HEK293 (cell line): ENCODE measurements at regions not wholly inside any gene's neighbourhood (a gene's known extent, or its start where the extent isn't known, plus 50 kb on each side); places are given as distances from the start of the nearest gene placed in this dataset.

Source experiments
- CTCF ChIA-PET: fragments of 350-600 bp; formaldehyde crosslinking; extraction: SDS; loops from one replicate; lab custom pipeline; 2021; ENCODE audit warnings: antibody characterized with exemption; lab: Yijun Ruan, JAX
- POLR2A ChIA-PET: fragments of 300-600 bp; formaldehyde crosslinking; extraction: SDS; loops from one replicate; lab custom pipeline; 2020; ENCODE audit warnings: antibody characterized with exemption, inconsistent platforms; lab: Yijun Ruan, JAX
- H3K27ac ChIP-seq: fragments of 200-500 bp; sonication (Bioruptor generic); 2 replicates; pipeline ENCODE4 v1.5.1; 2014; ENCODE audit warnings: low read depth, low read length, control low read depth, inconsistent platforms; ENCODE audit errors: extremely low read depth
- H3K36me3 ChIP-seq, 2 experiments: fragments of 200-500 bp in 1 of 2; sonication (Bioruptor generic) in 1 of 2; 1 replicate in 1 of 2; 2 replicates in 1 of 2; pipeline ENCODE4 v1.5.1; 2014 to 2017; ENCODE audit warnings: inconsistent platforms in 2 of 2, low read length in 2 of 2; ENCODE audit not compliant: control insufficient read depth in 2 of 2, insufficient read depth in 1 of 2
- H3K4me1 ChIP-seq: fragments of 200-500 bp; sonication (Bioruptor generic); 2 replicates; pipeline ENCODE4 v1.5.1; 2014; ENCODE audit warnings: mild to moderate bottlenecking, low read length, inconsistent platforms; ENCODE audit not compliant: control insufficient read depth, insufficient read depth
- H3K4me3 ChIP-seq: 2 replicates; pipeline ENCODE4 v1.5.1; 2011; ENCODE audit warnings: low read depth, mild to moderate bottlenecking, control low read depth, low read length, moderate library complexity
- H3K9me3 ChIP-seq: fragments of 200-500 bp; sonication (Bioruptor generic); 2 replicates; pipeline ENCODE4 v1.5.1; 2014; ENCODE audit warnings: low read depth, low read length, inconsistent platforms; ENCODE audit not compliant: control insufficient read depth, insufficient read depth
- HOXC10 ChIP-seq: sonication (generic); formaldehyde crosslinking; IDR thresholded peaks from 2 replicates; pipeline ENCODE4 v1.8.1; 2023; ENCODE audit warnings: mild to moderate bottlenecking, missing genetic modification reagents
- IKZF3 ChIP-seq: fragments of 450-650 bp; IDR thresholded peaks from 2 replicates; pipeline ENCODE4 v1.5.0; 2018; ENCODE audit warnings: missing biosample characterization, mild to moderate bottlenecking, missing genetic modification characterization, moderate library complexity
- KLF10 ChIP-seq: fragments of 450-650 bp; IDR thresholded peaks from 2 replicates; pipeline ENCODE4 v1.5.1; 2018; ENCODE audit warnings: missing biosample characterization, mild to moderate bottlenecking, missing genetic modification characterization
- MYNN ChIP-seq: fragments of 450-650 bp; formaldehyde crosslinking; IDR thresholded peaks from 2 replicates; pipeline ENCODE4 v1.5.1; 2016; ENCODE audit warnings: missing biosample characterization, missing genetic modification characterization, borderline replicate concordance
- PRDM6 ChIP-seq: fragments of 450-650 bp; formaldehyde crosslinking; IDR thresholded peaks from 2 replicates; pipeline ENCODE4 v1.5.1; 2017; ENCODE audit warnings: missing biosample characterization, missing genetic modification characterization
- REPIN1 ChIP-seq: fragments of 450-650 bp; formaldehyde crosslinking; IDR thresholded peaks from 2 replicates; pipeline ENCODE4 v1.5.1; 2017; ENCODE audit warnings: missing biosample characterization, missing genetic modification characterization, low read depth
- SALL2 ChIP-seq: fragments of 450-650 bp; formaldehyde crosslinking; IDR thresholded peaks from 2 replicates; pipeline ENCODE4 v1.5.0; 2017; ENCODE audit warnings: missing biosample characterization, mild to moderate bottlenecking, missing genetic modification characterization, borderline replicate concordance
- ZBTB1 ChIP-seq: fragments of 450-650 bp; formaldehyde crosslinking; IDR thresholded peaks from 2 replicates; pipeline ENCODE4 v1.5.1; 2016; ENCODE audit warnings: missing biosample characterization, missing genetic modification characterization
- ZBTB7A ChIP-seq: fragments of 450-650 bp; formaldehyde crosslinking; IDR thresholded peaks from 2 replicates; pipeline ENCODE4 v1.5.1; 2016; ENCODE audit warnings: low read depth, missing biosample characterization, missing genetic modification characterization
- ZNF148 ChIP-seq: fragments of 450-650 bp; formaldehyde crosslinking; IDR thresholded peaks from 2 replicates; pipeline ENCODE4 v1.5.0; 2017; ENCODE audit warnings: missing biosample characterization, missing genetic modification characterization, borderline replicate concordance
- ZNF155 ChIP-seq: fragments of 450-650 bp; formaldehyde crosslinking; IDR thresholded peaks from 2 replicates; pipeline ENCODE4 v1.5.1; 2016; ENCODE audit warnings: missing biosample characterization, missing genetic modification characterization
- ZNF16 ChIP-seq: fragments of 450-650 bp; formaldehyde crosslinking; IDR thresholded peaks from 2 replicates; pipeline ENCODE4 v1.5.1; 2016; ENCODE audit warnings: low read depth, missing biosample characterization, missing genetic modification characterization
- ZNF184 ChIP-seq: fragments of 450-650 bp; IDR thresholded peaks from 2 replicates; pipeline ENCODE4 v1.5.1; 2018; ENCODE audit warnings: missing biosample characterization, mild to moderate bottlenecking, missing genetic modification characterization
- ZNF248 ChIP-seq: fragments of 450-650 bp; formaldehyde crosslinking; IDR thresholded peaks from 2 replicates; pipeline ENCODE4 v1.5.1; 2017; ENCODE audit warnings: missing biosample characterization, missing genetic modification characterization
- ZNF266 ChIP-seq: fragments of 450-650 bp; formaldehyde crosslinking; IDR thresholded peaks from 2 replicates; pipeline ENCODE4 v1.5.1; 2016; ENCODE audit warnings: missing biosample characterization, missing genetic modification characterization, low read depth
- ZNF558 ChIP-seq: fragments of 450-650 bp; formaldehyde crosslinking; IDR thresholded peaks from 2 replicates; pipeline ENCODE4 v1.5.1; 2016; ENCODE audit warnings: missing biosample characterization, missing genetic modification characterization
- ZNF610 ChIP-seq: fragments of 450-650 bp; formaldehyde crosslinking; IDR thresholded peaks from 2 replicates; pipeline ENCODE4 v1.5.1; 2016; ENCODE audit warnings: missing biosample characterization, missing genetic modification characterization, borderline replicate concordance
- ZNF645 ChIP-seq: fragments of 450-650 bp; formaldehyde crosslinking; IDR thresholded peaks from 2 replicates; pipeline ENCODE4; 2016; ENCODE audit warnings: missing biosample characterization, missing genetic modification characterization
- ZNF837 ChIP-seq: fragments of 450-650 bp; formaldehyde crosslinking; IDR thresholded peaks from 2 replicates; pipeline ENCODE4 v1.5.1; 2016; ENCODE audit warnings: missing biosample characterization, missing genetic modification characterization
- ZNF843 ChIP-seq: fragments of 450-650 bp; formaldehyde crosslinking; IDR thresholded peaks from 2 replicates; pipeline ENCODE4 v1.5.1; 2016; ENCODE audit warnings: missing biosample characterization, missing genetic modification characterization
- ZSCAN18 ChIP-seq: fragments of 450-650 bp; formaldehyde crosslinking; IDR thresholded peaks from 2 replicates; pipeline ENCODE4 v1.5.1; 2016; ENCODE audit warnings: missing biosample characterization, missing genetic modification characterization

- TF ChIP-seq ZNF155 (tag by site-specific recombination) = no peak
- no peak for TF ChIP-seq ZNF558
- no peak for TF ChIP-seq ZNF610 (tag by site-specific recombination)
- TF ChIP-seq ZNF645 (tag by site-specific recombination) = no peak
- no peak for TF ChIP-seq KLF10 (tag by site-specific recombination)
- no peak for TF ChIP-seq ZBTB1 (tag by site-specific recombination)
- no peak for TF ChIP-seq REPIN1 (tag by site-specific recombination)
- TF ChIP-seq SALL2 (tag by site-specific recombination) = no peak
- no peak for TF ChIP-seq ZNF148 (tag by site-specific recombination)
- no peak for TF ChIP-seq MYNN (tag by site-specific recombination)
- no peak for TF ChIP-seq ZNF184 (tag by site-specific recombination)
- TF ChIP-seq ZBTB7A (tag by site-specific recombination) = no peak
- no peak for TF ChIP-seq ZSCAN18 (tag by site-specific recombination)
- no peak for TF ChIP-seq ZNF266
- TF ChIP-seq HOXC10 (CRISPR knock-in tag) = no peak
- no peak for TF ChIP-seq ZNF843
- no peak for TF ChIP-seq ZNF837 (tag by site-specific recombination)
- TF ChIP-seq, all 188 proteins: peak for 0
- Histone ChIP-seq H3K36me3 (no peaks in the 10 kb centered on the region), H3K27ac (no peak overlapping the region), H3K4me3 (no peak overlapping the region), H3K9me3 (no peaks in the 10 kb centered on the region), H3K4me1 (no peaks in the 10 kb centered on the region)
- CTCF ChIA-PET = no interaction called here
- POLR2A ChIA-PET = no interaction called here
Measured at GRCh38 chr2:6531304-6531703, 334.4 kb downstream of the CMPK2 start.

- TF ChIP-seq IKZF3 (no peak), ZNF248 (no peak), ZNF16 (tag by site-specific recombination) (no peak), PRDM6 (no peak)
- TF ChIP-seq, all 188 proteins: peak for 0
Measured at GRCh38 chr2:6535572-6535971, 330.1 kb downstream of the CMPK2 start.

More at GRCh38 chr2:6535572-6535971, 330.1 kb downstream of the CMPK2 start:
- Histone ChIP-seq H3K27ac (no peak overlapping the region), H3K36me3 (no peaks in the 10 kb centered on the region), H3K4me1 (no peaks in the 10 kb centered on the region), H3K9me3 (no peaks in the 10 kb centered on the region), H3K4me3 (no peak overlapping the region)
- ChIA-PET CTCF (no interaction called here), POLR2A (no interaction called here)
